ENCODE measurements at regions not wholly inside any gene's neighbourhood (a gene's known extent, or its start where the extent isn't known, plus 50 kb on each side); places are given as distances from the start of the nearest gene placed in this dataset.

DNA sequence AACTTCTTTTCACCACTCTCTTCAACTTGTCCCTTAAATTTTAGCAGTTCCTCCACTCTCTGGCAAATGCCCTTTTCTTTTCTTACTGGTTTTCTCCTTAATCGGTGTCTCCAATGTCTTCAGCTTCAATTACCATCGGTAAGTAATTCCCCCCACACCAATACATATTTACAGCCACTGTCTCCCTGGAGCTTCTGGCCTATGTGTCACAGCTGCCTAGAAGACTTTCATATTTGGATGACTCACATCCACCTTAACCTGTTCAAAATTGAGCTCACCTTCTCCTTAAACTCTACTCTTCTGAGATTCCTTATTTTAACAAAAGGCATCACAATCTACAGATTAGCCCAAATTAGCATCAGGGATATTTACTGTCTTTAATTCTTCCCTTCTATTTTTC, 380.4 kb downstream of the POM121L12 start:
- TF ChIP-seq, protein P1, sequence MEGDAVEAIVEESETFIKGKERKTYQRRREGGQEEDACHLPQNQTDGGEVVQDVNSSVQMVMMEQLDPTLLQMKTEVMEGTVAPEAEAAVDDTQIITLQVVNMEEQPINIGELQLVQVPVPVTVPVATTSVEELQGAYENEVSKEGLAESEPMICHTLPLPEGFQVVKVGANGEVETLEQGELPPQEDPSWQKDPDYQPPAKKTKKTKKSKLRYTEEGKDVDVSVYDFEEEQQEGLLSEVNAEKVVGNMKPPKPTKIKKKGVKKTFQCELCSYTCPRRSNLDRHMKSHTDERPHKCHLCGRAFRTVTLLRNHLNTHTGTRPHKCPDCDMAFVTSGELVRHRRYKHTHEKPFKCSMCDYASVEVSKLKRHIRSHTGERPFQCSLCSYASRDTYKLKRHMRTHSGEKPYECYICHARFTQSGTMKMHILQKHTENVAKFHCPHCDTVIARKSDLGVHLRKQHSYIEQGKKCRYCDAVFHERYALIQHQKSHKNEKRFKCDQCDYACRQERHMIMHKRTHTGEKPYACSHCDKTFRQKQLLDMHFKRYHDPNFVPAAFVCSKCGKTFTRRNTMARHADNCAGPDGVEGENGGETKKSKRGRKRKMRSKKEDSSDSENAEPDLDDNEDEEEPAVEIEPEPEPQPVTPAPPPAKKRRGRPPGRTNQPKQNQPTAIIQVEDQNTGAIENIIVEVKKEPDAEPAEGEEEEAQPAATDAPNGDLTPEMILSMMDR (conservative IDR thresholded peaks at IDR 0.05; ENCODE audit: low read depth, low read length), result no peak
- no peak overlapping the region for H3K4me3 ChIP-seq (ENCODE audit: low read depth, low read length)
- DNase-seq (ENCODE audit: low read depth), result no peak

DNA sequence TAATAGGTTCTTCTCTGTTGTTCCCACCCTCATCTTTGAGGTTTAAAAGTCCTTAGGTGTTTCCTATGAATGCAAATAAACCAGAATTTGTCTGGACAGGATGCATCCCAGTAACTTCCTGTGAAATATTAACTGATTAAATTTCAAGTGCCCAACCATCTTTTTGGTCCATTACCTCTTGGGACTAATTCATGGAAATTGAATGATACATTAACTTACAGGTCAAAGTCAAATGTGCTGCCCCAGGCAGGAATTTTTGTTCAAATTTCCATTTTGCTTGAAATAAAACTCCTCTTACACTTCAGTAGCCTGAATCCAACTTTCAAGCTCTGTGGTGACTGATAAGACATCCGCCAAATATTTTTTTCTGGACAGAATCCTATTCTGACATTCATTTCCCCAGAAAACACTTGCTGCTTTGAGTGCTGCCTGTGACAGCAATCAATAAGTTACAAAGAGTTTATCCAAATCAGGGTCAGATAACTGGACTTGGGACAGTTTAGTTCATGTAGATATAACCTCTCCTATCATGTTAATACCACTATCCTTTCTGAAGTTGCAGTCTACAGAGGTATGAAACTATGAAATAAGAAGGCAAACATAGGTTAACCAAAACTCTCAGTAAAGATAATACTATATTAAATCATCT, 383.5 kb downstream of the POM121L12 start:
- TF ChIP-seq, protein P1 (conservative IDR thresholded peaks at IDR 0.05; ENCODE audit: low read depth, low read length), result no peak
- DNase-seq (ENCODE audit: low read depth), result no peak
- H3K4me3 ChIP-seq (ENCODE audit: low read depth, low read length), result no peak overlapping the region

GRCh38 chr7:53420550-53420949, 385.1 kb downstream of the POM121L12 start:
- no peak overlapping the region for H3K4me3 ChIP-seq (ENCODE audit: low read depth, low read length)
- TF ChIP-seq, protein P1 (conservative IDR thresholded peaks at IDR 0.05; ENCODE audit: low read depth, low read length), result no peak
- DNase-seq (ENCODE audit: low read depth), result no peak

- H3K4me3 ChIP-seq (ENCODE audit: low read depth, low read length), result no peak overlapping the region
- TF ChIP-seq, protein P1 (conservative IDR thresholded peaks at IDR 0.05; ENCODE audit: low read depth, low read length), result no peak
- no peak for DNase-seq (ENCODE audit: low read depth)
Observed at GRCh38 chr7:53422291-53422690, 386.9 kb downstream of the POM121L12 start.

DNA sequence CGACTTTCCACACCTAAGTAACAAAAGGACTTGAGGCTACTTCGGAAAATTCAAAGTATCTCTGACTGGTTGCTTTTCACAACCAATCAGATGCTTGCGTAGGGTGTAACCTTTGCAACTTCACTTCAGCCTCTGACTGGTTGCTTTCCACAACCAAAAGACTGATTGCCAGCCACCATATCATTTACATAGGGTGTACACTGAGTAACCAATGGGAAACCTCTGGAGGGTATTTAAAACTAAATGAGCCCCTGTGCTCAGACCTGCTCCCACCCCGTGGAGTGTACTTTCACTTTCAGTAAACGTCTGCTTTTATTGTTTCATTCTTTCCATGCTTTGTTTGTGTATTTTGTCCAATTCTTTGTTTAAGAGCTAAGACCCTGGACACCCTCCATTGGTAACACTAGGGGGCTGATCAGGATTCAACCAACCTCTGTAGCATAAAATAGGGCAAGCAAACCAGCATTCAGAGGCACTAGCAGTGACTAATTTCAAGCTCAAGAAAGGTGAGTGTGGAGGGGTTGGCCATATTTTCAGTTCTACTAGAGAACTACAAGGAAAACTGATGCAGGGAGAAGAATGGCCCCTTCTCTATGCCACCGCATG, 390.8 kb downstream of the POM121L12 start:
- no peak for DNase-seq (ENCODE audit: low read depth)
- H3K4me3 ChIP-seq (ENCODE audit: low read depth, low read length), result no peak overlapping the region
- TF ChIP-seq, protein P1 (conservative IDR thresholded peaks at IDR 0.05; ENCODE audit: low read depth, low read length), result no peak

- H3K4me3 ChIP-seq (ENCODE audit: low read depth, low read length), result no peak overlapping the region
- DNase-seq (ENCODE audit: low read depth), result no peak
- TF ChIP-seq, protein P1 (conservative IDR thresholded peaks at IDR 0.05; ENCODE audit: low read depth, low read length), result no peak
Observed at GRCh38 chr7:53428045-53428444, 392.6 kb downstream of the POM121L12 start.

DNA sequence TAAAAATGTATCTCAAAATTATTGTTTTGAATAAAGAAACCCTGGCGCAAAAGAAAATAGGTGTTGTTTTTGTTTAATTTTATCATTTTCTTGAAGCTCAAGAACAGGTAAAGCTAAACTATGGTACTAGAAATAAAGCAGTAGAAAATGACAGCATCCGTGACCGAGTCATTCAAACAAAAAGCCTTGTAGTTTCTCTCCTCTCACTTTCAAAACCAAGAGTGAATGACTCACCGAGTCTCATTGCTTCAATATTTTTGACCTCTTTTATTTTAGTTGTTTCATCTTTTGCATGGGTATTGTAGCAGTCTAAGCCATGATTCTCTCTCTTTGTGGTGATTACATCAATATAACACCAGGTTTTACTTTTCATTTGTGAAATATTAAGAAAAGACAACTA, 396.5 kb downstream of the POM121L12 start:
- no peak overlapping the region for H3K4me3 ChIP-seq (ENCODE audit: low read depth, low read length)
- TF ChIP-seq, protein P1 (conservative IDR thresholded peaks at IDR 0.05; ENCODE audit: low read depth, low read length), result no peak
- no peak for DNase-seq (ENCODE audit: low read depth)

All from choroid plexus epithelial cell (primary cell).